ENCODE measurements at regions not wholly inside any gene's neighbourhood (a gene's known extent, or its start where the extent isn't known, plus 50 kb on each side); places are given as distances from the start of the nearest gene placed in this dataset.

GRCh38 chr3:78235841-78236240 is 1195.9 kb downstream of the ROBO2 start:
- TF ChIP-seq, protein P1, sequence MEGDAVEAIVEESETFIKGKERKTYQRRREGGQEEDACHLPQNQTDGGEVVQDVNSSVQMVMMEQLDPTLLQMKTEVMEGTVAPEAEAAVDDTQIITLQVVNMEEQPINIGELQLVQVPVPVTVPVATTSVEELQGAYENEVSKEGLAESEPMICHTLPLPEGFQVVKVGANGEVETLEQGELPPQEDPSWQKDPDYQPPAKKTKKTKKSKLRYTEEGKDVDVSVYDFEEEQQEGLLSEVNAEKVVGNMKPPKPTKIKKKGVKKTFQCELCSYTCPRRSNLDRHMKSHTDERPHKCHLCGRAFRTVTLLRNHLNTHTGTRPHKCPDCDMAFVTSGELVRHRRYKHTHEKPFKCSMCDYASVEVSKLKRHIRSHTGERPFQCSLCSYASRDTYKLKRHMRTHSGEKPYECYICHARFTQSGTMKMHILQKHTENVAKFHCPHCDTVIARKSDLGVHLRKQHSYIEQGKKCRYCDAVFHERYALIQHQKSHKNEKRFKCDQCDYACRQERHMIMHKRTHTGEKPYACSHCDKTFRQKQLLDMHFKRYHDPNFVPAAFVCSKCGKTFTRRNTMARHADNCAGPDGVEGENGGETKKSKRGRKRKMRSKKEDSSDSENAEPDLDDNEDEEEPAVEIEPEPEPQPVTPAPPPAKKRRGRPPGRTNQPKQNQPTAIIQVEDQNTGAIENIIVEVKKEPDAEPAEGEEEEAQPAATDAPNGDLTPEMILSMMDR (IDR thresholded peaks at IDR 0.05): no peak
- TF ChIP-seq EP300 (IDR thresholded peaks at IDR 0.05; ENCODE audit: low read depth) (no peak), POLR2AphosphoS5 (IDR thresholded peaks at IDR 0.05) (no peak)

Measured in transverse colon (tissue), 4 donors.